Limb (tissue), 2 donors: ENCODE measurements at regions not wholly inside any gene's neighbourhood (a gene's known extent, or its start where the extent isn't known, plus 50 kb on each side); places are given as distances from the start of the nearest gene placed in this dataset.

Source experiments
- DNase-seq, 2 donors: peaks; one replicate each; pipeline ENCODE4 v3.0.0-alpha.2; 2016; ENCODE audit errors: extremely low spot score in 2 of 2

GRCh38 chr20:12276011-12276673 is 358.4 kb downstream of the BTBD3 start:
- no peak for DNase-seq

- no peak for DNase-seq
Observed at GRCh38 chr20:12287575-12287974, 369.9 kb downstream of the BTBD3 start.

- DNase-seq, result no peak
Observed at GRCh38 chr20:12289465-12289864, 371.8 kb downstream of the BTBD3 start.

- DNase-seq, result no peak
Observed at GRCh38 chr20:12291386-12291785, 373.7 kb downstream of the BTBD3 start.

GRCh38 chr20:12293900-12294299 is 376.2 kb downstream of the BTBD3 start:
- no peak for DNase-seq

GRCh38 chr20:12294678-12295077 is 377.0 kb downstream of the BTBD3 start:
- DNase-seq, result no peak

- peak in 1 of 2 donors; percentile 62 for DNase-seq
Observed at GRCh38 chr20:12305188-12305950, 387.7 kb downstream of the BTBD3 start.

- no peak for DNase-seq
Observed at GRCh38 chr20:12306107-12306506, 388.4 kb downstream of the BTBD3 start.

GRCh38 chr20:12311094-12311865 is 393.6 kb downstream of the BTBD3 start:
- DNase-seq, result no peak

- DNase-seq, result no peak
Observed at GRCh38 chr20:12315652-12316051, 398.0 kb downstream of the BTBD3 start.

GRCh38 chr20:12316794-12317193 is 399.1 kb downstream of the BTBD3 start:
- DNase-seq, result no peak

- no peak for DNase-seq
Observed at GRCh38 chr20:12317433-12317832, 399.7 kb downstream of the BTBD3 start.

GRCh38 chr20:12318043-12318442 is 400.4 kb downstream of the BTBD3 start:
- DNase-seq, result no peak

GRCh38 chr20:12321736-12322135 is 404.0 kb downstream of the BTBD3 start:
- DNase-seq, result peak in 1 of 2 donors; percentile 27

- no peak for DNase-seq
Observed at GRCh38 chr20:12327205-12327604, 409.5 kb downstream of the BTBD3 start.

- no peak for DNase-seq
Observed at GRCh38 chr20:12331236-12331635, 413.5 kb downstream of the BTBD3 start.

- DNase-seq, result no peak
Observed at GRCh38 chr20:12337601-12338000, 419.9 kb downstream of the BTBD3 start.

GRCh38 chr20:12345978-12346377 is 428.3 kb downstream of the BTBD3 start:
- DNase-seq, result no peak

- no peak for DNase-seq
Observed at GRCh38 chr20:12353842-12354241, 436.1 kb downstream of the BTBD3 start.

- DNase-seq, result no peak
Observed at GRCh38 chr20:12354725-12355124, 437.0 kb downstream of the BTBD3 start.

- DNase-seq, result no peak
Observed at GRCh38 chr20:12355185-12355584, 437.5 kb downstream of the BTBD3 start.

GRCh38 chr20:12358006-12358654 is 440.4 kb downstream of the BTBD3 start:
- DNase-seq, result no peak
